NCI-H2227 (cell line): ENCODE measurements at regions not wholly inside any gene's neighbourhood (a gene's known extent, or its start where the extent isn't known, plus 50 kb on each side); places are given as distances from the start of the nearest gene placed in this dataset.
A peak's percentile ranks its signal among the peaks of the same experiment; 100 is the strongest.

Source experiments
- DNase-seq: peaks from one replicate; lab custom pipeline; 2025; ENCODE audit not compliant: unreplicated experiment; lab: John Stamatoyannopoulos, UW

- DNase-seq = no peak
Observed at GRCh38 chr6:21375151-21376116, 218.1 kb upstream of the SOX4 start.

- DNase-seq = no peak
Observed at GRCh38 chr6:21377356-21377755, 216.2 kb upstream of the SOX4 start.

- no peak for DNase-seq
Observed at GRCh38 chr6:21381331-21381963, 212.1 kb upstream of the SOX4 start.

- no peak for DNase-seq
Observed at GRCh38 chr6:21382821-21383449, 210.6 kb upstream of the SOX4 start.

- DNase-seq = no peak
Observed at GRCh38 chr6:21383450-21384085, 210.0 kb upstream of the SOX4 start.

GRCh38 chr6:21384216-21384615 is 209.3 kb upstream of the SOX4 start:
- no peak for DNase-seq

- no peak for DNase-seq
Observed at GRCh38 chr6:21386744-21387143, 206.8 kb upstream of the SOX4 start.

GRCh38 chr6:21390532-21391213 is 202.9 kb upstream of the SOX4 start:
- peak; percentile 74 for DNase-seq

- DNase-seq = no peak
Observed at GRCh38 chr6:21392177-21392576, 201.4 kb upstream of the SOX4 start.

- no peak for DNase-seq
Observed at GRCh38 chr6:21393441-21394165, 199.9 kb upstream of the SOX4 start.

GRCh38 chr6:21395121-21395520 is 198.4 kb upstream of the SOX4 start:
- no peak for DNase-seq

- no peak for DNase-seq
Observed at GRCh38 chr6:21396313-21396712, 197.2 kb upstream of the SOX4 start.

- DNase-seq = no peak
Observed at GRCh38 chr6:21398741-21399325, 194.7 kb upstream of the SOX4 start.

- no peak for DNase-seq
Observed at GRCh38 chr6:21402368-21402767, 191.2 kb upstream of the SOX4 start.

- no peak for DNase-seq
Observed at GRCh38 chr6:21404577-21404976, 189.0 kb upstream of the SOX4 start.

- no peak for DNase-seq
Observed at GRCh38 chr6:21406316-21406715, 187.2 kb upstream of the SOX4 start.

- DNase-seq = no peak
Observed at GRCh38 chr6:21409231-21409630, 184.3 kb upstream of the SOX4 start.

GRCh38 chr6:21413428-21413827 is 180.1 kb upstream of the SOX4 start:
- no peak for DNase-seq

- DNase-seq = no peak
Observed at GRCh38 chr6:21414065-21414464, 179.5 kb upstream of the SOX4 start.
